ENCODE measurements at regions not wholly inside any gene's neighbourhood (a gene's known extent, or its start where the extent isn't known, plus 50 kb on each side); places are given as distances from the start of the nearest gene placed in this dataset.

GRCh38 chr4:186943411-186943810, 219.8 kb upstream of the FAT1 start:
- H3K4me1 ChIP-seq = peaks cover 22 to 95% (median 65%) of the 10 kb centered on the region in 10 experiments
- H3K27ac ChIP-seq = peak overlapping the region in 4 of 11 experiments; percentile 47 to 77 (median 59); a peak in 8 of 22 replicates
- peak overlapping the region in 4 of 11 experiments; percentile 32 to 59 (median 46); a peak in 5 of 22 replicates for H3K9ac ChIP-seq
- H3K4me3 ChIP-seq = no peak overlapping the region
- no peak for TF ChIP-seq Cebpa-rat (IDR thresholded peaks at IDR 0.05)
- no peaks in the 10 kb centered on the region for H3K9me3 ChIP-seq (replicated peaks in 1 of 11)
- H3K27me3 ChIP-seq = no peaks in the 10 kb centered on the region
- H3K36me3 ChIP-seq = no peaks in the 10 kb centered on the region
- peak overlapping the region in 10 of 11 experiments; percentile 16 to 87 (median 75); a peak in 19 of 22 replicates for H3K4me2 ChIP-seq
- H4K20me1 ChIP-seq = no peaks in the 10 kb centered on the region

- Histone ChIP-seq H3K36me3 (no peaks in the 10 kb centered on the region), H3K9ac (no peak overlapping the region), H3K27me3 (no peaks in the 10 kb centered on the region), H4K20me1 (no peaks in the 10 kb centered on the region), H3K9me3 (replicated peaks in 1 of 11) (no peaks in the 10 kb centered on the region), H3K4me3 (no peak overlapping the region), H3K4me2 (peak overlapping the region in 4 of 11 experiments; percentile 11 to 85 (median 24); a peak in 4 of 22 replicates), H3K4me1 (peaks cover 4 to 76% (median 41%) of the 10 kb centered on the region in 10 experiments; a peak in 17 of 20 replicates), H3K27ac (no peak overlapping the region)
- TF ChIP-seq Cebpa-rat (IDR thresholded peaks at IDR 0.05) = no peak
Observed at GRCh38 chr4:186946136-186946535, 222.5 kb upstream of the FAT1 start.

- Histone ChIP-seq H3K4me3 (no peak overlapping the region), H3K4me2 (peak overlapping the region in 2 of 11 experiments; percentile 2 to 85; a peak in 3 of 22 replicates), H3K36me3 (no peaks in the 10 kb centered on the region), H3K9ac (no peak overlapping the region), H3K4me1 (peaks cover 4 to 69% (median 36%) of the 10 kb centered on the region in 10 experiments; a peak in 17 of 20 replicates), H3K9me3 (replicated peaks in 1 of 11) (peaks cover 0 to 3% (median 0%) of the 10 kb centered on the region in 11 experiments; a peak in 1 of 22 replicates), H3K27me3 (no peaks in the 10 kb centered on the region), H3K27ac (no peak overlapping the region), H4K20me1 (no peaks in the 10 kb centered on the region)
- TF ChIP-seq Cebpa-rat (IDR thresholded peaks at IDR 0.05) = no peak
Observed at GRCh38 chr4:186946682-186947294, 223.1 kb upstream of the FAT1 start.

- Histone ChIP-seq H3K4me3 (no peak overlapping the region), H4K20me1 (no peaks in the 10 kb centered on the region), H3K27me3 (no peaks in the 10 kb centered on the region), H3K27ac (no peak overlapping the region), H3K4me2 (peak overlapping the region in 6 of 11 experiments; percentile 3 to 51 (median 46); a peak in 11 of 22 replicates), H3K4me1 (peaks cover 0 to 51% (median 21%) of the 10 kb centered on the region in 10 experiments; a peak in 16 of 20 replicates), H3K36me3 (no peaks in the 10 kb centered on the region), H3K9me3 (replicated peaks in 1 of 11) (peaks cover 0 to 3% (median 0%) of the 10 kb centered on the region in 11 experiments; a peak in 1 of 22 replicates), H3K9ac (no peak overlapping the region)
- no peak for TF ChIP-seq Cebpa-rat (IDR thresholded peaks at IDR 0.05)
Observed at GRCh38 chr4:186948361-186949242, 224.9 kb upstream of the FAT1 start.

- H3K36me3 ChIP-seq = no peaks in the 10 kb centered on the region
- no peak for TF ChIP-seq Cebpa-rat (IDR thresholded peaks at IDR 0.05)
Observed at GRCh38 chr4:186949847-186950246, 226.2 kb upstream of the FAT1 start.

GRCh38 chr4:186952709-186953108, 229.1 kb upstream of the FAT1 start:
- no peak for TF ChIP-seq Cebpa-rat (IDR thresholded peaks at IDR 0.05)
- peaks cover 0 to 3% (median 0%) of the 10 kb centered on the region in 11 experiments; a peak in 1 of 22 replicates for H3K9me3 ChIP-seq (replicated peaks in 1 of 11)
- no peak overlapping the region for H3K4me2 ChIP-seq
- no peak overlapping the region for H3K27ac ChIP-seq
- no peaks in the 10 kb centered on the region for H3K27me3 ChIP-seq
- no peak overlapping the region for H3K9ac ChIP-seq
- no peaks in the 10 kb centered on the region for H3K36me3 ChIP-seq
- H4K20me1 ChIP-seq = no peaks in the 10 kb centered on the region
- peaks cover 0 to 12% (median 6%) of the 10 kb centered on the region in 10 experiments; a peak in 12 of 20 replicates for H3K4me1 ChIP-seq
- H3K4me3 ChIP-seq = no peak overlapping the region

More at GRCh38 chr4:186949847-186950246, 226.2 kb upstream of the FAT1 start:
- H3K27me3 ChIP-seq = no peaks in the 10 kb centered on the region
- no peak overlapping the region for H3K27ac ChIP-seq
- H3K9ac ChIP-seq = no peak overlapping the region
- peaks cover 0 to 39% (median 10%) of the 10 kb centered on the region in 10 experiments; a peak in 12 of 20 replicates for H3K4me1 ChIP-seq
- no peaks in the 10 kb centered on the region for H4K20me1 ChIP-seq
- no peak overlapping the region for H3K4me3 ChIP-seq
- no peak overlapping the region for H3K4me2 ChIP-seq
- peaks cover 0 to 3% (median 0%) of the 10 kb centered on the region in 11 experiments; a peak in 1 of 22 replicates for H3K9me3 ChIP-seq (replicated peaks in 1 of 11)

- Histone ChIP-seq H3K9me3 (replicated peaks in 1 of 11) (peaks cover 0 to 3% (median 0%) of the 10 kb centered on the region in 11 experiments; a peak in 3 of 22 replicates), H4K20me1 (no peaks in the 10 kb centered on the region), H3K4me2 (no peak overlapping the region), H3K27ac (no peak overlapping the region), H3K9ac (no peak overlapping the region), H3K27me3 (no peaks in the 10 kb centered on the region), H3K36me3 (no peaks in the 10 kb centered on the region), H3K4me1 (peaks cover 0 to 5% (median under 1%) of the 10 kb centered on the region in 10 experiments; a peak in 11 of 20 replicates), H3K4me3 (no peak overlapping the region)
- no peak for TF ChIP-seq Cebpa-rat (IDR thresholded peaks at IDR 0.05)
Observed at GRCh38 chr4:186953599-186954260, 230.1 kb upstream of the FAT1 start.

- Histone ChIP-seq H3K36me3 (no peaks in the 10 kb centered on the region), H3K27me3 (no peaks in the 10 kb centered on the region), H3K9me3 (replicated peaks in 1 of 11) (peaks cover 0 to 9% (median 0%) of the 10 kb centered on the region in 11 experiments; a peak in 3 of 22 replicates), H3K27ac (no peak overlapping the region), H4K20me1 (no peaks in the 10 kb centered on the region), H3K9ac (no peak overlapping the region), H3K4me3 (no peak overlapping the region), H3K4me2 (no peak overlapping the region), H3K4me1 (no peaks in the 10 kb centered on the region)
- no peak for TF ChIP-seq Cebpa-rat (IDR thresholded peaks at IDR 0.05)
Observed at GRCh38 chr4:186954509-186954908, 230.9 kb upstream of the FAT1 start.

Measured in BLaER1 treated with 17β-estradiol and CSF1 and Interleukin-3, amounts not matched to agents 10 nM and 100 nM (cell line).